Stimulated activated effector memory CD8-positive, alpha-beta T cell treated with anti-CD3 and anti-CD28 coated beads, Interleukin-12 subunit alpha, Interleukin-12 subunit beta, amount 100 ng/mL, for 72 hours (primary cell): ENCODE measurements at regions not wholly inside any gene's neighbourhood (a gene's known extent, or its start where the extent isn't known, plus 50 kb on each side); places are given as distances from the start of the nearest gene placed in this dataset.

Experiments used
- ATAC-seq: fragments of 150-1000 bp; cut with Tn5 transposase; 2 replicates; pipeline ENCODE4 v1.10.0; 2021
- DNase-seq, 2 donors: peaks; one replicate each; pipeline ENCODE4 v3.0.0; 2021 to 2022; ENCODE audit warnings: low spot score in 2 of 2
- H3K27ac Mint-ChIP-seq: one replicate; pipeline ENCODE4 v1.8.0; 2022; ENCODE audit warnings: mild to moderate bottlenecking, mixed read lengths
- H3K36me3 Mint-ChIP-seq: one replicate; pipeline ENCODE4 v1.8.0; 2022; ENCODE audit warnings: mild to moderate bottlenecking, mixed read lengths
- H3K4me1 Mint-ChIP-seq: one replicate; pipeline ENCODE4 v1.8.0; 2022; ENCODE audit warnings: mixed read lengths
- H3K4me3 Mint-ChIP-seq: one replicate; pipeline ENCODE4 v1.8.0; 2022; ENCODE audit warnings: mild to moderate bottlenecking, mixed read lengths
- H3K9me3 Mint-ChIP-seq: one replicate; pipeline ENCODE4 v1.8.0; 2022; ENCODE audit warnings: mixed read lengths

- no peaks in the 10 kb centered on the region for H3K4me1 Mint-ChIP-seq
- DNase-seq (no peak), ATAC-seq (no peak)
- H3K36me3 Mint-ChIP-seq = no peaks in the 10 kb centered on the region
- H3K9me3 Mint-ChIP-seq = peaks cover 2% of the 10 kb centered on the region
- no peak overlapping the region for H3K4me3 Mint-ChIP-seq
- H3K27ac Mint-ChIP-seq = no peak overlapping the region
Measured at GRCh38 chr2:16259010-16259409, 318.7 kb downstream of the MYCN start.

- DNase-seq (no peak), ATAC-seq (no peak)
- Mint-ChIP-seq H3K36me3 (no peaks in the 10 kb centered on the region), H3K9me3 (peaks cover 2% of the 10 kb centered on the region), H3K4me1 (no peaks in the 10 kb centered on the region), H3K4me3 (no peak overlapping the region), H3K27ac (no peak overlapping the region)
Measured at GRCh38 chr2:16258350-16258749, 318.0 kb downstream of the MYCN start.

GRCh38 chr2:16257322-16258028, 317.1 kb downstream of the MYCN start:
- Mint-ChIP-seq H3K36me3 (no peaks in the 10 kb centered on the region), H3K9me3 (peaks cover 2% of the 10 kb centered on the region), H3K27ac (no peak overlapping the region), H3K4me1 (no peaks in the 10 kb centered on the region), H3K4me3 (no peak overlapping the region)
- DNase-seq = no peak
- no peak for ATAC-seq

- Mint-ChIP-seq H3K4me3 (no peak overlapping the region), H3K9me3 (peaks cover 2% of the 10 kb centered on the region), H3K36me3 (no peaks in the 10 kb centered on the region), H3K4me1 (no peaks in the 10 kb centered on the region), H3K27ac (no peak overlapping the region)
- ATAC-seq (no peak), DNase-seq (no peak)
Measured at GRCh38 chr2:16256601-16257321, 316.4 kb downstream of the MYCN start.

- Mint-ChIP-seq H3K27ac (no peak overlapping the region), H3K9me3 (peaks cover 2% of the 10 kb centered on the region), H3K4me3 (no peak overlapping the region), H3K4me1 (no peaks in the 10 kb centered on the region), H3K36me3 (no peaks in the 10 kb centered on the region)
- ATAC-seq = no peak
- no peak for DNase-seq
Measured at GRCh38 chr2:16255120-16255519, 314.8 kb downstream of the MYCN start.

- H3K9me3 Mint-ChIP-seq = peaks cover 2% of the 10 kb centered on the region
- no peak for DNase-seq
- no peaks in the 10 kb centered on the region for H3K4me1 Mint-ChIP-seq
- ATAC-seq = no peak
- H3K4me3 Mint-ChIP-seq = no peak overlapping the region
- H3K36me3 Mint-ChIP-seq = no peaks in the 10 kb centered on the region
- no peak overlapping the region for H3K27ac Mint-ChIP-seq
Measured at GRCh38 chr2:16254356-16254965, 314.1 kb downstream of the MYCN start.

GRCh38 chr2:16253291-16253690, 312.9 kb downstream of the MYCN start:
- H3K9me3 Mint-ChIP-seq = peaks cover 2% of the 10 kb centered on the region
- no peaks in the 10 kb centered on the region for H3K36me3 Mint-ChIP-seq
- H3K4me3 Mint-ChIP-seq = no peak overlapping the region
- H3K27ac Mint-ChIP-seq = no peak overlapping the region
- DNase-seq (no peak), ATAC-seq (no peak)
- no peaks in the 10 kb centered on the region for H3K4me1 Mint-ChIP-seq

- DNase-seq (no peak), ATAC-seq (no peak)
- no peak overlapping the region for H3K27ac Mint-ChIP-seq
- H3K4me1 Mint-ChIP-seq = no peaks in the 10 kb centered on the region
- H3K9me3 Mint-ChIP-seq = peaks cover 2% of the 10 kb centered on the region
- H3K4me3 Mint-ChIP-seq = no peak overlapping the region
- no peaks in the 10 kb centered on the region for H3K36me3 Mint-ChIP-seq
Measured at GRCh38 chr2:16252891-16253290, 312.5 kb downstream of the MYCN start.

- Mint-ChIP-seq H3K27ac (no peak overlapping the region), H3K4me1 (no peaks in the 10 kb centered on the region), H3K9me3 (peaks cover 2% of the 10 kb centered on the region), H3K4me3 (no peak overlapping the region), H3K36me3 (no peaks in the 10 kb centered on the region)
- ATAC-seq (no peak), DNase-seq (no peak)
Measured at GRCh38 chr2:16252251-16252650, 311.9 kb downstream of the MYCN start.

GRCh38 chr2:16251511-16252225, 311.3 kb downstream of the MYCN start:
- peaks cover 2% of the 10 kb centered on the region for H3K9me3 Mint-ChIP-seq
- no peaks in the 10 kb centered on the region for H3K36me3 Mint-ChIP-seq

GRCh38 chr2:16250886-16251285, 310.5 kb downstream of the MYCN start:
- DNase-seq = no peak
- Mint-ChIP-seq H3K9me3 (peaks cover 2% of the 10 kb centered on the region), H3K4me3 (no peak overlapping the region), H3K4me1 (no peaks in the 10 kb centered on the region), H3K27ac (no peak overlapping the region), H3K36me3 (no peaks in the 10 kb centered on the region)
- ATAC-seq = no peak

More at GRCh38 chr2:16251511-16252225, 311.3 kb downstream of the MYCN start:
- Mint-ChIP-seq H3K27ac (no peak overlapping the region), H3K4me1 (no peaks in the 10 kb centered on the region), H3K4me3 (no peak overlapping the region)
- ATAC-seq = no peak
- no peak for DNase-seq

- H3K36me3 Mint-ChIP-seq = no peaks in the 10 kb centered on the region
- ATAC-seq (no peak), DNase-seq (no peak)
- H3K4me3 Mint-ChIP-seq = no peak overlapping the region
- H3K9me3 Mint-ChIP-seq = peaks cover 2% of the 10 kb centered on the region
- no peak overlapping the region for H3K27ac Mint-ChIP-seq
- no peaks in the 10 kb centered on the region for H3K4me1 Mint-ChIP-seq
Measured at GRCh38 chr2:16250466-16250865, 310.1 kb downstream of the MYCN start.

GRCh38 chr2:16250056-16250425, 309.7 kb downstream of the MYCN start:
- ATAC-seq (no peak), DNase-seq (no peak)
- no peak overlapping the region for H3K4me3 Mint-ChIP-seq
- no peaks in the 10 kb centered on the region for H3K36me3 Mint-ChIP-seq
- H3K27ac Mint-ChIP-seq = no peak overlapping the region
- H3K4me1 Mint-ChIP-seq = no peaks in the 10 kb centered on the region
- peaks cover 2% of the 10 kb centered on the region for H3K9me3 Mint-ChIP-seq

GRCh38 chr2:16249246-16250055, 309.1 kb downstream of the MYCN start:
- no peak overlapping the region for H3K27ac Mint-ChIP-seq
- no peaks in the 10 kb centered on the region for H3K9me3 Mint-ChIP-seq
- ATAC-seq (no peak), DNase-seq (no peak)
- no peaks in the 10 kb centered on the region for H3K4me1 Mint-ChIP-seq
- H3K36me3 Mint-ChIP-seq = no peaks in the 10 kb centered on the region
- H3K4me3 Mint-ChIP-seq = no peak overlapping the region

- no peak overlapping the region for H3K27ac Mint-ChIP-seq
- no peaks in the 10 kb centered on the region for H3K4me1 Mint-ChIP-seq
- DNase-seq = no peak
- no peak for ATAC-seq
- H3K36me3 Mint-ChIP-seq = no peaks in the 10 kb centered on the region
- H3K4me3 Mint-ChIP-seq = no peak overlapping the region
- H3K9me3 Mint-ChIP-seq = no peaks in the 10 kb centered on the region
Measured at GRCh38 chr2:16248571-16249105, 308.3 kb downstream of the MYCN start.
